ENCODE measurements at regions not wholly inside any gene's neighbourhood (a gene's known extent, or its start where the extent isn't known, plus 50 kb on each side); places are given as distances from the start of the nearest gene placed in this dataset.

DNA sequence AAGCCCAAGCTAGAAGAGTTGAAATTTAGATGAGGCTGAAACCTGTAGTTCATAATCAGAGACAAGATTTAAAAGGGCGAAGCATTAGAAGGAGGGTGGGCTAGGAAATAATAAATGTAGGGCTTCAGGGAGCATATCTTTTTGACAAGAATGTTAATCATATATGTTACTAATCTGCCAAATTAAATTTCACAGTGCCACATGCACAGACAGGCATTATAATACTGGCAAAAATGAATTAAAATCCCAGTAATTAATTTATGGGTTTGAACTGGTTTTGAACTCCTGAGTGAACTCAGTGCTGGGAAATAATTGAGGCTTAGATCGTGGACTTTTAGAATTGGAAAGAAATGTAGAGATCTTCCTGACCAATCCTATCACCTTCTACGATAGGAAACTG, 383.5 kb upstream of the IL12A start:
- TF ChIP-seq CTCF (conservative IDR thresholded peaks at IDR 0.05; ENCODE audit: control insufficient read depth, insufficient read depth, low read depth, low read length), result no peak
- no peak overlapping the region for H3K4me3 ChIP-seq (ENCODE audit: control insufficient read depth, low read depth, low read length)
- DNase-seq (ENCODE audit: low read depth), result no peak

DNA sequence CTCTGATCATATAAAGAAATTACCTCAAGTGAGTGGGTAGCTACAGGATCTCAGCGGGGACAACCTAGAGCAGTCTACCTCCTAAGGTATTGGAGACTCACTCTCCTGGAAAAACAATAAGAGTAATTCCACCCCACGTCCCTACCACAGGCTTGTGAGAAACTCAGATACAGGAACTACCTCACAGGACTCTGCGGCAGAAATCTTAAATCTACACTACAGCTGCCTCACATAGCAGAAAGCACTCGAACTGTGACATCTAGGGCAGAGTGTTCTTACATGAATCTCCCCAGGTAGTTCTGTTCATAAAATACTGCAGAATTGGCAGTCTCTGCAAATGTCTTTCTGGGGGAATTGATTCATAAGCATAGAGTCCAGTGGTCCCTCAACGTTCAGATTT, 382.9 kb upstream of the IL12A start:
- TF ChIP-seq CTCF (conservative IDR thresholded peaks at IDR 0.05; ENCODE audit: control insufficient read depth, insufficient read depth, low read depth, low read length), result no peak
- no peak overlapping the region for H3K4me3 ChIP-seq (ENCODE audit: control insufficient read depth, low read depth, low read length)
- DNase-seq (ENCODE audit: low read depth), result no peak

- TF ChIP-seq CTCF (conservative IDR thresholded peaks at IDR 0.05; ENCODE audit: control insufficient read depth, insufficient read depth, low read depth, low read length), result no peak
- no peak overlapping the region for H3K4me3 ChIP-seq (ENCODE audit: control insufficient read depth, low read depth, low read length)
- no peak for DNase-seq (ENCODE audit: low read depth)
Observed at GRCh38 chr3:159607856-159608255, 380.8 kb upstream of the IL12A start.

GRCh38 chr3:159608311-159608710, 380.3 kb upstream of the IL12A start:
- no peak overlapping the region for H3K4me3 ChIP-seq (ENCODE audit: control insufficient read depth, low read depth, low read length)
- no peak for DNase-seq (ENCODE audit: low read depth)
- no peak for TF ChIP-seq CTCF (conservative IDR thresholded peaks at IDR 0.05; ENCODE audit: control insufficient read depth, insufficient read depth, low read depth, low read length)

- no peak for DNase-seq (ENCODE audit: low read depth)
- no peak overlapping the region for H3K4me3 ChIP-seq (ENCODE audit: control insufficient read depth, low read depth, low read length)
- no peak for TF ChIP-seq CTCF (conservative IDR thresholded peaks at IDR 0.05; ENCODE audit: control insufficient read depth, insufficient read depth, low read depth, low read length)
Observed at GRCh38 chr3:159609625-159610024, 379.0 kb upstream of the IL12A start.

GRCh38 chr3:159616234-159616825, 372.3 kb upstream of the IL12A start:
- peak; percentile 60 for DNase-seq (ENCODE audit: low read depth)
- peak; percentile 61 for TF ChIP-seq CTCF (conservative IDR thresholded peaks at IDR 0.05; ENCODE audit: control insufficient read depth, insufficient read depth, low read depth, low read length)
- no peak overlapping the region for H3K4me3 ChIP-seq (ENCODE audit: control insufficient read depth, low read depth, low read length)

Measured in fibroblast of mammary gland (primary cell).